Osteoblast (primary cell): ENCODE measurements at regions not wholly inside any gene's neighbourhood (a gene's known extent, or its start where the extent isn't known, plus 50 kb on each side); places are given as distances from the start of the nearest gene placed in this dataset.
"Not testable (repeated sequence)": the region's sequence is repeated elsewhere in the genome, so short reads cannot be mapped to it uniquely, and the experiment has no call there.

Experiments used
- DNase-seq: peaks from one replicate; pipeline ENCODE4 v3.0.0; 2011; ENCODE audit warnings: low spot score, mixed read lengths; ENCODE audit not compliant: insufficient read length; ENCODE audit errors: missing footprints
- H2AFZ ChIP-seq: 2 replicates; pipeline ENCODE4 v1.6.0; 2011; ENCODE audit warnings: mild to moderate bottlenecking, low read length
- H3K27ac ChIP-seq: 2 replicates; pipeline ENCODE4 v1.5.1; 2011; ENCODE audit warnings: mild to moderate bottlenecking, low read depth, low read length, moderate library complexity
- H3K27me3 ChIP-seq: 2 replicates; pipeline ENCODE4 v1.6.0; 2012; ENCODE audit warnings: mild to moderate bottlenecking, control low read depth, inconsistent platforms, low read length, moderate library complexity; ENCODE audit not compliant: insufficient read depth
- H3K36me3 ChIP-seq: 2 replicates; pipeline ENCODE4 v1.5.1; 2011; ENCODE audit warnings: mild to moderate bottlenecking, low read length, control low read depth, moderate library complexity; ENCODE audit not compliant: insufficient read depth
- H3K4me1 ChIP-seq: 2 replicates; pipeline ENCODE4 v1.5.1; 2011; ENCODE audit warnings: mild to moderate bottlenecking, low read length, control low read depth, moderate library complexity; ENCODE audit not compliant: insufficient read depth
- H3K4me2 ChIP-seq: 2 replicates; pipeline ENCODE4 v1.6.0; 2011; ENCODE audit warnings: mild to moderate bottlenecking, low read length; ENCODE audit not compliant: insufficient read depth
- H3K4me3 ChIP-seq: fragments of 200-600 bp; sonication (generic); 3 replicates; pipeline ENCODE4 v1.5.1; 2012; ENCODE audit warnings: mild to moderate bottlenecking, low read length, inconsistent platforms; ENCODE audit not compliant: insufficient read depth
- H3K79me2 ChIP-seq: 2 replicates; pipeline ENCODE4 v1.6.0; 2012; ENCODE audit warnings: mild to moderate bottlenecking, low read length, control low read depth, inconsistent platforms; ENCODE audit not compliant: insufficient read depth
- H3K9me3 ChIP-seq: 2 replicates; pipeline ENCODE4 v1.5.1; 2011; ENCODE audit warnings: low read depth, low read length, control low read depth
- H4K20me1 ChIP-seq: 2 replicates; pipeline ENCODE4 v1.6.0; 2012; ENCODE audit warnings: mild to moderate bottlenecking, low read length, control low read depth; ENCODE audit not compliant: insufficient read depth
- TF ChIP-seq, protein P1 (sequence below): IDR thresholded peaks from 2 replicates; pipeline ENCODE4 v1.5.1; 2011; ENCODE audit warnings: mild to moderate bottlenecking, low read depth, low read length, moderate library complexity; ENCODE audit errors: extremely low read depth

DNA sequence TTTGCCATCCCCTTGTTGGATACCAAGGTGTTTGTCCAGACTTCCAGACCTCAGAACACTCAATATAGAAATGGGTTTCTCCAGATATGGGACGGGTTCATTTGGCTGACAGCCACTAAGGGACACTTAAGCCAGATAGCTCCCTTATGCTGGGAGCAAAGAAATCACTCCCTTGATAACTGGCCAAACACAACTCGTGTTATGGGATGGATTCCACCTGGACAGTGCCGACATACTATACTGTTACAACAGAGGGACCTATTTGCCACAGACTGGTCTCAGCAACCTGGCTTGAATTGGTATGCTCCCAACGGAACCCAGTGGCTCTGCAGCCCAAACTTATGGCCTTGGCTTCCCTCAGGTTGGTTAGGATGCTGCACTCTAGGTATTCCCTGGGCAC, 114.0 kb upstream of the PLCL2 start:
- Histone ChIP-seq H3K36me3 (no peaks in the 10 kb centered on the region), H2AFZ (no peak overlapping the region), H3K27ac (no peak overlapping the region), H4K20me1 (no peaks in the 10 kb centered on the region), H3K9me3 (no peaks in the 10 kb centered on the region), H3K4me2 (no peak overlapping the region), H3K4me3 (no peak overlapping the region), H3K79me2 (no peaks in the 10 kb centered on the region), H3K4me1 (no peaks in the 10 kb centered on the region), H3K27me3 (no peaks in the 10 kb centered on the region)
- DNase-seq: no peak
- TF ChIP-seq, protein P1, sequence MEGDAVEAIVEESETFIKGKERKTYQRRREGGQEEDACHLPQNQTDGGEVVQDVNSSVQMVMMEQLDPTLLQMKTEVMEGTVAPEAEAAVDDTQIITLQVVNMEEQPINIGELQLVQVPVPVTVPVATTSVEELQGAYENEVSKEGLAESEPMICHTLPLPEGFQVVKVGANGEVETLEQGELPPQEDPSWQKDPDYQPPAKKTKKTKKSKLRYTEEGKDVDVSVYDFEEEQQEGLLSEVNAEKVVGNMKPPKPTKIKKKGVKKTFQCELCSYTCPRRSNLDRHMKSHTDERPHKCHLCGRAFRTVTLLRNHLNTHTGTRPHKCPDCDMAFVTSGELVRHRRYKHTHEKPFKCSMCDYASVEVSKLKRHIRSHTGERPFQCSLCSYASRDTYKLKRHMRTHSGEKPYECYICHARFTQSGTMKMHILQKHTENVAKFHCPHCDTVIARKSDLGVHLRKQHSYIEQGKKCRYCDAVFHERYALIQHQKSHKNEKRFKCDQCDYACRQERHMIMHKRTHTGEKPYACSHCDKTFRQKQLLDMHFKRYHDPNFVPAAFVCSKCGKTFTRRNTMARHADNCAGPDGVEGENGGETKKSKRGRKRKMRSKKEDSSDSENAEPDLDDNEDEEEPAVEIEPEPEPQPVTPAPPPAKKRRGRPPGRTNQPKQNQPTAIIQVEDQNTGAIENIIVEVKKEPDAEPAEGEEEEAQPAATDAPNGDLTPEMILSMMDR: no peak

DNA sequence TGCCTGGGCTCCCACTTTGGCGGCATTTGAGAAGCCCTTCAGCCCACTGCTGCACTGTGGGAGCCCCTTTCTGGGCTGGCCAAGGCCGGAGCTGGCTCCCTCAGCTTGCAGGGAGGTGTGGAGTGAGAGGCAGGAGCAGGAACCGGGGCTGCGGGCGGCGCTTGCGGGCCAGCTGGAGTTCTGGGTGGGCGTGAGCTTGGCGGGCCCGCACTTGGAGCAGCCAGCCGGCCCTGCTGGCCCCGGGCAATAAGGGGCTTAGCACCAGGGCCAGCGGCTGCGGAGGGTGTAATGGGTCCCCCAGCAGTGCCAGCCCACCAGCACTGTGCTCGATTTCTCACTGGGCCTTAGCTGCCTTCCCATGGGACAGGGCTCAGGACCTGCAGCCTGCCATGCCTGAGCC, 111.2 kb upstream of the PLCL2 start:
- not testable (repeated sequence) for H3K4me1 ChIP-seq, H3K27ac ChIP-seq, H3K4me2 ChIP-seq, H3K79me2 ChIP-seq, H3K9me3 ChIP-seq, H4K20me1 ChIP-seq, H3K4me3 ChIP-seq, H3K27me3 ChIP-seq, H2AFZ ChIP-seq, DNase-seq, H3K36me3 ChIP-seq

- not testable (repeated sequence) for H3K36me3 ChIP-seq, H3K4me1 ChIP-seq, H3K4me3 ChIP-seq, DNase-seq, H3K79me2 ChIP-seq, H3K9me3 ChIP-seq, H3K27ac ChIP-seq, H4K20me1 ChIP-seq, H3K4me2 ChIP-seq, H3K27me3 ChIP-seq, H2AFZ ChIP-seq
These were observed 110.2 kb upstream of the PLCL2 start for GRCh38 chr3:16774536-16774935.

DNA sequence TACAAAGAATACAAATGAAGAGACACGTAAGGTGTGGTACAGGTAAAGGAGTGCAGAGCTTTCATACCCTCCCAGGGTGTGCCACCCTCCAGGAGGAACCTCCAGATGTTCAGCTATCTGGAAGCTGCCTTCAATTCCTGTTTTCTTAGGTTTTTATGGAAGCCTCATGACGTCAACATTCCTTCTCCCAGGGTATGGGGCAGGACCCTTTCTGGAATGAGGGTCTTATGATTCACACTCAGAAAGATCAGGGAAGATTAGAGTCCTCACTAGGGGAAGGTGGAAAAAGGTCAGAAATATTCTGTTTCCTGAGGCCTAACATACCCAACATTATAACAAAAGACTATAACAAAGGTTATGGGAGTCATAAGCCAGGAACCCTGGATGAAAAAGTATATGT, 99.8 kb upstream of the PLCL2 start:
- Histone ChIP-seq H3K4me1 (no peaks in the 10 kb centered on the region), H3K4me3 (no peak overlapping the region), H3K36me3 (no peaks in the 10 kb centered on the region), H3K79me2 (no peaks in the 10 kb centered on the region), H3K4me2 (no peak overlapping the region), H2AFZ (no peak overlapping the region), H3K9me3 (no peaks in the 10 kb centered on the region), H4K20me1 (no peaks in the 10 kb centered on the region), H3K27ac (no peak overlapping the region), H3K27me3 (no peaks in the 10 kb centered on the region)
- no peak for DNase-seq
- TF ChIP-seq, protein P1: no peak

- Histone ChIP-seq H3K9me3 (no peaks in the 10 kb centered on the region), H3K27me3 (no peaks in the 10 kb centered on the region), H2AFZ (no peak overlapping the region), H3K4me2 (no peak overlapping the region), H3K27ac (no peak overlapping the region), H3K79me2 (no peaks in the 10 kb centered on the region), H3K4me3 (no peak overlapping the region), H4K20me1 (no peaks in the 10 kb centered on the region), H3K36me3 (no peaks in the 10 kb centered on the region), H3K4me1 (no peaks in the 10 kb centered on the region)
- TF ChIP-seq, protein P1: no peak
- no peak for DNase-seq
These were observed 99.3 kb upstream of the PLCL2 start for GRCh38 chr3:16785465-16785864.
